ENCODE measurements at regions not wholly inside any gene's neighbourhood (a gene's known extent, or its start where the extent isn't known, plus 50 kb on each side); places are given as distances from the start of the nearest gene placed in this dataset.

DNA sequence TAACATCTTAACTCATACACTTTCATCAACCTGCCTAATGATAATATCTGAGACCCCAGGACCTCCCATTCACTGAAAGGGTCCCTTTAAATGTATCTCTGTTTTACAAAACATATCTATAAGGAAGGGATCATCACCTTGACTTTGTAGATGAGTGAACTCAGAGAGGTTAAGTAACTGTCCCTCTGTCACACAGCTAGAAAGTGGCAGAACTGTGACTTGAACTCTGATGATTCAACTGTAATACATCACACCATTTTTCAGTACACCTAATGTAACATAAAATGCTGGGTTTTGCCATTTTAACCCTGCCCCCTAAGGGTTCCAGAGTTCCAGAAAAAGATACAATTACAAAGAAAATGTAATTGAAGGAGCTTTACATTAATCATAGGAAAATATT, 234.6 kb downstream of the ZEB2 start:
- TF ChIP-seq POLR2AphosphoS5 (IDR thresholded peaks at IDR 0.05): no peak
- TF ChIP-seq, protein P1, sequence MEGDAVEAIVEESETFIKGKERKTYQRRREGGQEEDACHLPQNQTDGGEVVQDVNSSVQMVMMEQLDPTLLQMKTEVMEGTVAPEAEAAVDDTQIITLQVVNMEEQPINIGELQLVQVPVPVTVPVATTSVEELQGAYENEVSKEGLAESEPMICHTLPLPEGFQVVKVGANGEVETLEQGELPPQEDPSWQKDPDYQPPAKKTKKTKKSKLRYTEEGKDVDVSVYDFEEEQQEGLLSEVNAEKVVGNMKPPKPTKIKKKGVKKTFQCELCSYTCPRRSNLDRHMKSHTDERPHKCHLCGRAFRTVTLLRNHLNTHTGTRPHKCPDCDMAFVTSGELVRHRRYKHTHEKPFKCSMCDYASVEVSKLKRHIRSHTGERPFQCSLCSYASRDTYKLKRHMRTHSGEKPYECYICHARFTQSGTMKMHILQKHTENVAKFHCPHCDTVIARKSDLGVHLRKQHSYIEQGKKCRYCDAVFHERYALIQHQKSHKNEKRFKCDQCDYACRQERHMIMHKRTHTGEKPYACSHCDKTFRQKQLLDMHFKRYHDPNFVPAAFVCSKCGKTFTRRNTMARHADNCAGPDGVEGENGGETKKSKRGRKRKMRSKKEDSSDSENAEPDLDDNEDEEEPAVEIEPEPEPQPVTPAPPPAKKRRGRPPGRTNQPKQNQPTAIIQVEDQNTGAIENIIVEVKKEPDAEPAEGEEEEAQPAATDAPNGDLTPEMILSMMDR (IDR thresholded peaks at IDR 0.05): no peak
- TF ChIP-seq POLR2A (IDR thresholded peaks at IDR 0.05): no peak
